ENCODE measurements at regions not wholly inside any gene's neighbourhood (a gene's known extent, or its start where the extent isn't known, plus 50 kb on each side); places are given as distances from the start of the nearest gene placed in this dataset.

- H3K36me3 ChIP-seq (replicated peaks; ENCODE audit: low read depth, low read length): no peaks in the 10 kb centered on the region
- H3K4me2 ChIP-seq (ENCODE audit: low read length): no peak overlapping the region
- H3K9ac ChIP-seq (ENCODE audit: low read length): no peak overlapping the region
- no peaks in the 10 kb centered on the region for H3K79me2 ChIP-seq (ENCODE audit: low read length)
- H3K27me3 ChIP-seq (ENCODE audit: low read depth, low read length): peaks cover 7% of the 10 kb centered on the region; the same call in 1 of the 2 replicates
- H4K20me1 ChIP-seq (ENCODE audit: insufficient read depth, low read length): no peaks in the 10 kb centered on the region
- no peaks in the 10 kb centered on the region for H3K9me3 ChIP-seq (ENCODE audit: insufficient read depth, low read length)
- no peak overlapping the region for H3K4me3 ChIP-seq (ENCODE audit: low read length)
- no peak overlapping the region for H2AFZ ChIP-seq (ENCODE audit: low read depth, low read length)
- TF ChIP-seq CTCF (IDR thresholded peaks at IDR 0.05; ENCODE audit: low read depth, low read length) (no peak), EZH2phosphoT487 (IDR thresholded peaks at IDR 0.05; ENCODE audit: low read depth) (no peak)
- 0 out of 2 replicates have a peak, but pooled peaks cover 2% of the 10 kb centered on the region for H3K4me1 ChIP-seq (ENCODE audit: low read length)
- no peak overlapping the region for H3K27ac ChIP-seq (ENCODE audit: low read length)
These were observed 76.7 kb upstream of the MARCHF10 start for GRCh38 chr17:62884781-62885180.

GRCh38 chr17:62882878-62883277 lies 74.8 kb upstream of the MARCHF10 start:
- H3K4me2 ChIP-seq (ENCODE audit: low read length): peak overlapping the region; percentile 31; the same call in 1 of the 2 replicates
- no peaks in the 10 kb centered on the region for H4K20me1 ChIP-seq (ENCODE audit: insufficient read depth, low read length)
- peaks cover 7% of the 10 kb centered on the region; the same call in 1 of the 2 replicates for H3K27me3 ChIP-seq (ENCODE audit: low read depth, low read length)
- peak overlapping the region; percentile 24; the same call in 1 of the 2 replicates for H2AFZ ChIP-seq (ENCODE audit: low read depth, low read length)
- no peaks in the 10 kb centered on the region for H3K9me3 ChIP-seq (ENCODE audit: insufficient read depth, low read length)
- H3K36me3 ChIP-seq (replicated peaks; ENCODE audit: low read depth, low read length): no peaks in the 10 kb centered on the region
- TF ChIP-seq CTCF (IDR thresholded peaks at IDR 0.05; ENCODE audit: low read depth, low read length): no peak
- no peak for TF ChIP-seq EZH2phosphoT487 (IDR thresholded peaks at IDR 0.05; ENCODE audit: low read depth)
- H3K4me3 ChIP-seq (ENCODE audit: low read length): no peak overlapping the region
- no peak overlapping the region for H3K9ac ChIP-seq (ENCODE audit: low read length)
- 0 out of 2 replicates have a peak, but pooled peaks cover 2% of the 10 kb centered on the region for H3K4me1 ChIP-seq (ENCODE audit: low read length)
- H3K79me2 ChIP-seq (ENCODE audit: low read length): no peaks in the 10 kb centered on the region
- H3K27ac ChIP-seq (ENCODE audit: low read length): no peak overlapping the region

- Histone ChIP-seq H3K36me3 (replicated peaks; ENCODE audit: low read depth, low read length) (no peaks in the 10 kb centered on the region), H3K27me3 (ENCODE audit: low read depth, low read length) (peaks cover 7% of the 10 kb centered on the region; the same call in 1 of the 2 replicates), H3K9ac (ENCODE audit: low read length) (no peak overlapping the region), H3K4me2 (ENCODE audit: low read length) (peak overlapping the region; percentile 31), H3K4me3 (ENCODE audit: low read length) (no peak overlapping the region), H3K79me2 (ENCODE audit: low read length) (no peaks in the 10 kb centered on the region), H2AFZ (ENCODE audit: low read depth, low read length) (no peak overlapping the region), H4K20me1 (ENCODE audit: insufficient read depth, low read length) (no peaks in the 10 kb centered on the region), H3K4me1 (ENCODE audit: low read length) (0 out of 2 replicates have a peak, but pooled peaks cover 2% of the 10 kb centered on the region), H3K9me3 (ENCODE audit: insufficient read depth, low read length) (no peaks in the 10 kb centered on the region), H3K27ac (ENCODE audit: low read length) (no peak overlapping the region)
- TF ChIP-seq CTCF (IDR thresholded peaks at IDR 0.05; ENCODE audit: low read depth, low read length) (no peak), EZH2phosphoT487 (IDR thresholded peaks at IDR 0.05; ENCODE audit: low read depth) (no peak)
These were observed 74.2 kb upstream of the MARCHF10 start for GRCh38 chr17:62882284-62882683.

GRCh38 chr17:62880120-62880519 lies 72.0 kb upstream of the MARCHF10 start:
- Histone ChIP-seq H3K9me3 (ENCODE audit: insufficient read depth, low read length) (no peaks in the 10 kb centered on the region), H2AFZ (ENCODE audit: low read depth, low read length) (no peak overlapping the region), H3K79me2 (ENCODE audit: low read length) (no peaks in the 10 kb centered on the region), H3K4me1 (ENCODE audit: low read length) (0 out of 2 replicates have a peak, but pooled peaks cover 2% of the 10 kb centered on the region), H3K27me3 (ENCODE audit: low read depth, low read length) (peaks cover 7% of the 10 kb centered on the region; the same call in 1 of the 2 replicates), H3K36me3 (replicated peaks; ENCODE audit: low read depth, low read length) (no peaks in the 10 kb centered on the region), H3K4me3 (ENCODE audit: low read length) (no peak overlapping the region), H4K20me1 (ENCODE audit: insufficient read depth, low read length) (no peaks in the 10 kb centered on the region), H3K4me2 (ENCODE audit: low read length) (no peak overlapping the region), H3K27ac (ENCODE audit: low read length) (no peak overlapping the region), H3K9ac (ENCODE audit: low read length) (no peak overlapping the region)
- TF ChIP-seq CTCF (IDR thresholded peaks at IDR 0.05; ENCODE audit: low read depth, low read length) (no peak), EZH2phosphoT487 (IDR thresholded peaks at IDR 0.05; ENCODE audit: low read depth) (no peak)
